NCI-H748 treated with DMSO at 0.1 percent for 48 hours (cell line): ENCODE measurements at regions not wholly inside any gene's neighbourhood (a gene's known extent, or its start where the extent isn't known, plus 50 kb on each side); places are given as distances from the start of the nearest gene placed in this dataset.

Experiments
- DNase-seq: peaks from one replicate; lab custom pipeline; 2025; lab: John Stamatoyannopoulos, UW

- no peak for DNase-seq
These were observed 737.1 kb downstream of the PTPRU start for GRCh38 chr1:29973406-29973805.

GRCh38 chr1:29972421-29973053 lies 736.2 kb downstream of the PTPRU start:
- no peak for DNase-seq

GRCh38 chr1:29971703-29972102 lies 735.4 kb downstream of the PTPRU start:
- no peak for DNase-seq

- DNase-seq: no peak
These were observed 734.5 kb downstream of the PTPRU start for GRCh38 chr1:29970747-29971325.

- DNase-seq: no peak
These were observed 733.3 kb downstream of the PTPRU start for GRCh38 chr1:29969576-29969975.

GRCh38 chr1:29967261-29967660 lies 730.9 kb downstream of the PTPRU start:
- no peak for DNase-seq

- no peak for DNase-seq
These were observed 730.3 kb downstream of the PTPRU start for GRCh38 chr1:29966526-29967045.

- no peak for DNase-seq
These were observed 728.6 kb downstream of the PTPRU start for GRCh38 chr1:29964718-29965533.

- no peak for DNase-seq
These were observed 727.6 kb downstream of the PTPRU start for GRCh38 chr1:29963946-29964345.

GRCh38 chr1:29962831-29963247 lies 726.5 kb downstream of the PTPRU start:
- DNase-seq: no peak

- no peak for DNase-seq
These were observed 726.0 kb downstream of the PTPRU start for GRCh38 chr1:29962336-29962735.

GRCh38 chr1:29961293-29962059 lies 725.2 kb downstream of the PTPRU start:
- no peak for DNase-seq

GRCh38 chr1:29960876-29961275 lies 724.6 kb downstream of the PTPRU start:
- DNase-seq: no peak

- no peak for DNase-seq
These were observed 723.9 kb downstream of the PTPRU start for GRCh38 chr1:29960156-29960755.

- no peak for DNase-seq
These were observed 723.0 kb downstream of the PTPRU start for GRCh38 chr1:29959356-29959755.

- DNase-seq: no peak
These were observed 721.9 kb downstream of the PTPRU start for GRCh38 chr1:29958271-29958670.

- DNase-seq: no peak
These were observed 720.2 kb downstream of the PTPRU start for GRCh38 chr1:29956349-29957030.

GRCh38 chr1:29954591-29954990 lies 718.3 kb downstream of the PTPRU start:
- DNase-seq: no peak

GRCh38 chr1:29953961-29954360 lies 717.6 kb downstream of the PTPRU start:
- DNase-seq: no peak

- no peak for DNase-seq
These were observed 713.4 kb downstream of the PTPRU start for GRCh38 chr1:29949676-29950075.

GRCh38 chr1:29948581-29948980 lies 712.3 kb downstream of the PTPRU start:
- DNase-seq: no peak
